GM12878 (cell line): ENCODE measurements at regions not wholly inside any gene's neighbourhood (a gene's known extent, or its start where the extent isn't known, plus 50 kb on each side); places are given as distances from the start of the nearest gene placed in this dataset.

Experiments
- ATAC-seq: fragments of 200-7000 bp; cut with Tn5 transposase; 3 replicates; pipeline ENCODE4 v1.9.1; 2020; ENCODE audit warnings: mild to moderate bottlenecking, moderate library complexity
- BruUV-seq: library from RNA; stranded (reverse); fragments of 400-500 nt; replicated peaks from 2 replicates; lab custom pipeline; 2021; lab: Mats Ljungman, UMichigan
- CTCF ChIA-PET: fragments of 300-600 bp; sonication (Branson Sonifier 250); formaldehyde crosslinking; extraction: SDS; loops from one replicate; lab custom pipeline; 2021; ENCODE audit warnings: inconsistent platforms; lab: Yijun Ruan, JAX
- POLR2A ChIA-PET: fragments of 350-600 bp; formaldehyde crosslinking; extraction: SDS; loops from one replicate; lab custom pipeline; 2021; ENCODE audit warnings: inconsistent platforms; lab: Charles Lee
- RAD21 ChIA-PET: fragments of 300-600 bp; sonication (Branson Sonifier 250); formaldehyde crosslinking; loops from one replicate; lab custom pipeline; 2023; ENCODE audit warnings: antibody characterized with exemption; ENCODE audit not compliant: unreplicated experiment; lab: Charles Lee
- SMC1A ChIA-PET: fragments of 300-600 bp; sonication (Branson Sonifier 250); formaldehyde crosslinking; loops from one replicate; lab custom pipeline; 2023; ENCODE audit not compliant: unreplicated experiment, uncharacterized antibody; lab: Charles Lee
- DNase-seq: peaks from one replicate; pipeline ENCODE4 v3.0.0-alpha.2; 2011; ENCODE audit warnings: low read depth, low spot score
- FAIRE-seq: peaks from 3 replicates; lab custom pipeline; 2011; peaks lifted over from hg19 to GRCh38; lab: Jason Lieb, UNC
- H2AFZ ChIP-seq: 2 replicates; pipeline ENCODE4 v1.6.0; 2011; ENCODE audit warnings: low read depth, low read length, control low read depth; ENCODE audit not compliant: control insufficient read depth
- H3K27ac ChIP-seq: 2 replicates; pipeline ENCODE4 v1.5.1; 2011; ENCODE audit warnings: control low read depth; ENCODE audit not compliant: control insufficient read depth, insufficient read depth
- H3K27me3 ChIP-seq, 2 experiments: replicated peaks in 1 of 2; 2 replicates each; pipeline versions ENCODE4 v1.6.0 to v1.6.1; 2011; ENCODE audit warnings: low read length in 1 of 2; ENCODE audit not compliant: control insufficient read depth in 2 of 2, insufficient read depth in 2 of 2
- H3K36me3 ChIP-seq, 2 experiments: 2 replicates each; pipeline ENCODE4 v1.5.1; 2011; ENCODE audit warnings: low read length in 1 of 2; ENCODE audit not compliant: control insufficient read depth in 2 of 2, insufficient read depth in 2 of 2
- H3K4me1 ChIP-seq: 2 replicates; pipeline ENCODE4 v1.6.1; 2011; ENCODE audit warnings: mild to moderate bottlenecking, low read length, moderate library complexity, mixed read lengths; ENCODE audit not compliant: control insufficient read depth, insufficient read depth
- H3K4me2 ChIP-seq: 2 replicates; pipeline ENCODE4 v1.6.0; 2011; ENCODE audit warnings: control low read depth; ENCODE audit not compliant: control insufficient read depth, insufficient read depth
- H3K4me3 ChIP-seq: fragments of 200-600 bp; sonication (generic); 2 replicates; pipeline ENCODE4 v1.5.1; 2016
- H3K79me2 ChIP-seq: 2 replicates; pipeline ENCODE4 v1.6.0; 2011; ENCODE audit warnings: low read length; ENCODE audit not compliant: control insufficient read depth, insufficient read depth
- H3K9ac ChIP-seq: 2 replicates; pipeline ENCODE4 v1.8.0; 2011; ENCODE audit warnings: low read length, control low read depth, mixed read lengths; ENCODE audit not compliant: control insufficient read depth, insufficient read depth
- H3K9me3 ChIP-seq: replicated peaks from 3 replicates; pipeline ENCODE4 v1.5.1; 2011; ENCODE audit warnings: mild to moderate bottlenecking, low read length; ENCODE audit not compliant: control insufficient read depth, insufficient read depth
- H4K20me1 ChIP-seq: 2 replicates; pipeline ENCODE4 v1.6.0; 2011; ENCODE audit not compliant: control insufficient read depth, insufficient read depth
- ASH2L ChIP-seq: fragments of 300-600, 200-600 bp; sonication (generic); IDR thresholded peaks from 2 replicates; pipeline ENCODE4 v1.6.1; 2017; ENCODE audit warnings: low read depth, mild to moderate bottlenecking, borderline replicate concordance
- ETV6 ChIP-seq, 2 experiments: fragments of 450-650 bp in 1 of 2; IDR thresholded peaks in 1 of 2; conservative IDR thresholded peaks in 1 of 2; 2 replicates each; pipeline ENCODE4 v1.6.1; 2014; ENCODE audit warnings: antibody characterized with exemption in 1 of 2, borderline replicate concordance in 1 of 2, low read depth in 1 of 2, mild to moderate bottlenecking in 1 of 2, moderate library complexity in 1 of 2
- SREBF2 ChIP-seq: IDR thresholded peaks from 2 replicates; pipeline ENCODE4 v1.6.1; 2012; ENCODE audit warnings: mild to moderate bottlenecking, low read length
- WGBS: methylation state at CpG from one replicate; pipeline ENCODE4 v1.1.6; 2016; ENCODE audit warnings: low lambda C conversion rate; ENCODE audit not compliant: insufficient replicate concordance, insufficient coverage; ENCODE audit errors: missing lambda C conversion rate; 5-methylcytosine and 5-hydroxymethylcytosine counted together
- in situ Hi-C: fragments of 300-500 bp; cut with MboI; formaldehyde crosslinking; loops from 9 replicates; pipeline ENCODE4 v1.14.3; 2018; ENCODE audit warnings: mixed read lengths
- intact Hi-C: fragments of 100-400 bp; cut with micrococcal nuclease; formaldehyde crosslinking; loops from one replicate; pipeline ENCODE4 v1.14.2; 2022; ENCODE audit not compliant: unreplicated experiment
- TF ChIP-seq, protein P1 (sequence below): fragments of 450-650 bp; IDR thresholded peaks from 2 replicates; pipeline ENCODE4 v1.6.1; 2016; ENCODE audit warnings: mild to moderate bottlenecking, moderate library complexity, borderline replicate concordance

DNA sequence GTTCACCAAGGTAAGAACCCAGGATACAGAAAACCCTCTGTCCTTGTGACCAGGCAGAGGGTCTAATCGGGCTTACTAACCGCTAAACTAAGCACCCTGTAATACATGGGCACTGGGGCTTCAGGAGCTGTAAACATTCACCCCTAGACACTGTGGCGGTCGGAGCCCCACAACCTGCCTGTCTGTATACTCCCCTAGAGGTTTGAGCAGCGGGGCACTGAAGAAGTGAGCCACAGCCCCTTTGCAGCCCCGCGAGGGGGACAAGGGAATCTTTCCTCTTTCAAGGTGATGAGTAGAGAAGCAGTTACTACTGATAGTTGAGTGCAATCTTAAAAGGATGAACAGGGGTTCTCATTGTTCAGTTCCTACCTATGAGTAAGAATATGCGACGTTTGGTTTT, 397.2 kb downstream of the AEBP2 start:
- Histone ChIP-seq H4K20me1 (no peaks in the 10 kb centered on the region), H3K79me2 (no peaks in the 10 kb centered on the region), H3K27ac (no peak overlapping the region), H2AFZ (no peak overlapping the region), H3K4me2 (no peak overlapping the region), H3K9ac (no peak overlapping the region), H3K27me3 (no peaks in the 10 kb centered on the region), H3K9me3 (no peaks in the 10 kb centered on the region), H3K4me1 (no peaks in the 10 kb centered on the region), H3K36me3 (no peaks in the 10 kb centered on the region), H3K4me3 (no peak overlapping the region)
- ChIA-PET CTCF (no interaction called here), SMC1A (interaction anchor here (0.7 kb wide), 1 partner anchor 9 kb away, joined by 3 read pairs; no protein-coding TSS in a partner anchor), POLR2A (no interaction called here), RAD21 (no interaction called here)
- ATAC-seq, result no peak
- no TSS peak for BruUV-seq
- TF ChIP-seq ASH2L (no peak), SREBF2 (no peak), ETV6 (conservative IDR thresholded peaks at IDR 0.05 in 1 of 2, IDR thresholded peaks at IDR 0.05 in 1 of 2; ENCODE audit: borderline replicate concordance in 1 of 2, low read depth in 1 of 2) (no peak)
- TF ChIP-seq, protein P1, sequence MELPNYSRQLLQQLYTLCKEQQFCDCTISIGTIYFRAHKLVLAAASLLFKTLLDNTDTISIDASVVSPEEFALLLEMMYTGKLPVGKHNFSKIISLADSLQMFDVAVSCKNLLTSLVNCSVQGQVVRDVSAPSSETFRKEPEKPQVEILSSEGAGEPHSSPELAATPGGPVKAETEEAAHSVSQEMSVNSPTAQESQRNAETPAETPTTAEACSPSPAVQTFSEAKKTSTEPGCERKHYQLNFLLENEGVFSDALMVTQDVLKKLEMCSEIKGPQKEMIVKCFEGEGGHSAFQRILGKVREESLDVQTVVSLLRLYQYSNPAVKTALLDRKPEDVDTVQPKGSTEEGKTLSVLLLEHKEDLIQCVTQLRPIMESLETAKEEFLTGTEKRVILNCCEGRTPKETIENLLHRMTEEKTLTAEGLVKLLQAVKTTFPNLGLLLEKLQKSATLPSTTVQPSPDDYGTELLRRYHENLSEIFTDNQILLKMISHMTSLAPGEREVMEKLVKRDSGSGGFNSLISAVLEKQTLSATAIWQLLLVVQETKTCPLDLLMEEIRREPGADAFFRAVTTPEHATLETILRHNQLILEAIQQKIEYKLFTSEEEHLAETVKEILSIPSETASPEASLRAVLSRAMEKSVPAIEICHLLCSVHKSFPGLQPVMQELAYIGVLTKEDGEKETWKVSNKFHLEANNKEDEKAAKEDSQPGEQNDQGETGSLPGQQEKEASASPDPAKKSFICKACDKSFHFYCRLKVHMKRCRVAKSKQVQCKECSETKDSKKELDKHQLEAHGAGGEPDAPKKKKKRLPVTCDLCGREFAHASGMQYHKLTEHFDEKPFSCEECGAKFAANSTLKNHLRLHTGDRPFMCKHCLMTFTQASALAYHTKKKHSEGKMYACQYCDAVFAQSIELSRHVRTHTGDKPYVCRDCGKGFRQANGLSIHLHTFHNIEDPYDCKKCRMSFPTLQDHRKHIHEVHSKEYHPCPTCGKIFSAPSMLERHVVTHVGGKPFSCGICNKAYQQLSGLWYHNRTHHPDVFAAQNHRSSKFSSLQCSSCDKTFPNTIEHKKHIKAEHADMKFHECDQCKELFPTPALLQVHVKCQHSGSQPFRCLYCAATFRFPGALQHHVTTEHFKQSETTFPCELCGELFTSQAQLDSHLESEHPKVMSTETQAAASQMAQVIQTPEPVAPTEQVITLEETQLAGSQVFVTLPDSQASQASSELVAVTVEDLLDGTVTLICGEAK, result no peak
- 39% methylated on average over 9 of the region's 9 CpGs for WGBS
- DNase-seq, result no peak
- in situ Hi-C loops, result no loop called here
- no peak for FAIRE-seq
- intact Hi-C loops, result no loop called here
